GM12865 (cell line): ENCODE measurements at regions not wholly inside any gene's neighbourhood (a gene's known extent, or its start where the extent isn't known, plus 50 kb on each side); places are given as distances from the start of the nearest gene placed in this dataset.
"Not testable (repeated sequence)": the region's sequence is repeated elsewhere in the genome, so short reads cannot be mapped to it uniquely, and the experiment has no call there.

Source experiments
- DNase-seq: peaks from one replicate; pipeline ENCODE4 v3.0.0; 2010; ENCODE audit warnings: low read depth
- H3K4me3 ChIP-seq: 2 replicates; pipeline ENCODE4 v1.5.1; 2011; ENCODE audit warnings: mild to moderate bottlenecking, low read depth, low read length, control low read depth
- CTCF ChIP-seq: IDR thresholded peaks from 2 replicates; pipeline ENCODE4 v1.5.1; 2011; ENCODE audit warnings: low read length, control low read depth, low read depth, inconsistent platforms; ENCODE audit not compliant: insufficient read depth; ENCODE audit errors: missing control alignments

GRCh38 chr16:29181921-29182411 is 197.1 kb downstream of the LAT start:
- DNase-seq: peak; percentile 19
- peak; percentile 22 for TF ChIP-seq CTCF
- not testable (repeated sequence) for H3K4me3 ChIP-seq

GRCh38 chr16:29181254-29181780 is 196.5 kb downstream of the LAT start:
- not testable (repeated sequence) for DNase-seq, H3K4me3 ChIP-seq

- not testable (repeated sequence) for H3K4me3 ChIP-seq, DNase-seq
Measured at GRCh38 chr16:29180206-29180600, 195.4 kb downstream of the LAT start.

- DNase-seq, H3K4me3 ChIP-seq: not testable (repeated sequence)
Measured at GRCh38 chr16:29179401-29180205, 194.8 kb downstream of the LAT start.

GRCh38 chr16:29177888-29178726 is 193.3 kb downstream of the LAT start:
- not testable (repeated sequence) for DNase-seq, H3K4me3 ChIP-seq

- DNase-seq, H3K4me3 ChIP-seq: not testable (repeated sequence)
Measured at GRCh38 chr16:29177203-29177887, 192.5 kb downstream of the LAT start.

GRCh38 chr16:29176822-29177202 is 192.0 kb downstream of the LAT start:
- H3K4me3 ChIP-seq, DNase-seq: not testable (repeated sequence)

GRCh38 chr16:29176154-29176470 is 191.3 kb downstream of the LAT start:
- H3K4me3 ChIP-seq, DNase-seq: not testable (repeated sequence)

- not testable (repeated sequence) for DNase-seq, H3K4me3 ChIP-seq
Measured at GRCh38 chr16:29175411-29176153, 190.7 kb downstream of the LAT start.

GRCh38 chr16:29173371-29174305 is 188.8 kb downstream of the LAT start:
- DNase-seq, H3K4me3 ChIP-seq: not testable (repeated sequence)

GRCh38 chr16:29172098-29172724 is 187.4 kb downstream of the LAT start:
- not testable (repeated sequence) for H3K4me3 ChIP-seq, DNase-seq

- not testable (repeated sequence) for H3K4me3 ChIP-seq, DNase-seq
Measured at GRCh38 chr16:29171296-29171695, 186.4 kb downstream of the LAT start.

GRCh38 chr16:29170393-29171119 is 185.7 kb downstream of the LAT start:
- not testable (repeated sequence) for DNase-seq

GRCh38 chr16:29169295-29169994 is 184.6 kb downstream of the LAT start:
- not testable (repeated sequence) for H3K4me3 ChIP-seq, DNase-seq

More at GRCh38 chr16:29170393-29171119, 185.7 kb downstream of the LAT start:
- H3K4me3 ChIP-seq: not testable (repeated sequence)
